ENCODE measurements at regions not wholly inside any gene's neighbourhood (a gene's known extent, or its start where the extent isn't known, plus 50 kb on each side); places are given as distances from the start of the nearest gene placed in this dataset.

GRCh38 chr9:82563094-82563493 lies 499.8 kb downstream of the RASEF start:
- ChIA-PET CTCF (interaction anchor here (0.6 to 0.7 kb wide), 2 partner anchors 205 to 399 kb away, joined by 3 to 4 read pairs; no protein-coding TSS in a partner anchor), POLR2A (no interaction called here)
- Histone ChIP-seq H3K27ac (ENCODE audit: extremely low read depth, low read depth, low read length) (no peak overlapping the region), H3K4me3 (ENCODE audit: low read depth, low read length) (no peak overlapping the region), H3K9me3 (ENCODE audit: control insufficient read depth, insufficient read depth, low read depth, low read length) (no peaks in the 10 kb centered on the region), H3K36me3 (ENCODE audit: control insufficient read depth in 2 of 2, insufficient read depth in 1 of 2, low read length in 2 of 2) (no peaks in the 10 kb centered on the region), H3K4me1 (ENCODE audit: control insufficient read depth, insufficient read depth, low read length) (no peaks in the 10 kb centered on the region)
- TF ChIP-seq ZFP3 (tag by site-specific recombination; IDR thresholded peaks at IDR 0.05; ENCODE audit: low read depth) (no peak), ZNF404 (tag by site-specific recombination; IDR thresholded peaks at IDR 0.05) (no peak), KLF17 (tag by site-specific recombination; IDR thresholded peaks at IDR 0.05) (no peak), ELK4 (IDR thresholded peaks at IDR 0.05; ENCODE audit: borderline replicate concordance, low read depth, low read length) (no peak), ZNF148 (tag by site-specific recombination; IDR thresholded peaks at IDR 0.05; ENCODE audit: borderline replicate concordance) (no peak), ZNF677 (tag by site-specific recombination; IDR thresholded peaks at IDR 0.05) (no peak), ZBTB48 (tag by site-specific recombination; IDR thresholded peaks at IDR 0.05) (no peak), SP3 (tag by site-specific recombination; IDR thresholded peaks at IDR 0.05) (no peak), ZNF248 (tag by site-specific recombination; IDR thresholded peaks at IDR 0.05) (no peak), ZNF530 (tag by site-specific recombination; IDR thresholded peaks at IDR 0.05; ENCODE audit: low read depth) (no peak), IKZF3 (tag by site-specific recombination; IDR thresholded peaks at IDR 0.05) (no peak), ZNF174 (tag by site-specific recombination; IDR thresholded peaks at IDR 0.05) (no peak), HOXD13 (CRISPR knock-in tag; IDR thresholded peaks at IDR 0.05; ENCODE audit: borderline replicate concordance) (no peak), ZBTB17 (tag by site-specific recombination; IDR thresholded peaks at IDR 0.05) (no peak), KLF9 (tag by site-specific recombination; IDR thresholded peaks at IDR 0.05; ENCODE audit: low read depth) (no peak), ZNF140 (tag by site-specific recombination; IDR thresholded peaks at IDR 0.05) (no peak), ZNF433 (tag by site-specific recombination; IDR thresholded peaks at IDR 0.05; ENCODE audit: low read depth) (no peak), SCRT2 (tag by site-specific recombination; IDR thresholded peaks at IDR 0.05) (no peak), ZNF629 (tag by site-specific recombination; IDR thresholded peaks at IDR 0.05) (no peak), ZBTB10 (tag by site-specific recombination; IDR thresholded peaks at IDR 0.05) (no peak)

GRCh38 chr9:82563841-82564240 lies 499.1 kb downstream of the RASEF start:
- Histone ChIP-seq H3K4me1 (ENCODE audit: control insufficient read depth, insufficient read depth, low read length) (no peaks in the 10 kb centered on the region), H3K9me3 (ENCODE audit: control insufficient read depth, insufficient read depth, low read depth, low read length) (no peaks in the 10 kb centered on the region), H3K36me3 (ENCODE audit: control insufficient read depth in 2 of 2, insufficient read depth in 1 of 2, low read length in 2 of 2) (no peaks in the 10 kb centered on the region), H3K27ac (ENCODE audit: extremely low read depth, low read depth, low read length) (no peak overlapping the region), H3K4me3 (ENCODE audit: low read depth, low read length) (no peak overlapping the region)
- POLR2A ChIA-PET: no interaction called here
- CTCF ChIA-PET: no interaction called here
- TF ChIP-seq ZNF18 (tag by site-specific recombination; IDR thresholded peaks at IDR 0.05) (no peak), ZNF362 (tag by site-specific recombination; IDR thresholded peaks at IDR 0.05) (no peak), ZNF157 (tag by site-specific recombination; IDR thresholded peaks at IDR 0.05) (no peak), ZNF610 (tag by site-specific recombination; IDR thresholded peaks at IDR 0.05; ENCODE audit: borderline replicate concordance) (no peak), ZIC2 (tag by site-specific recombination; IDR thresholded peaks at IDR 0.05) (no peak), ZFP69B (tag by site-specific recombination; IDR thresholded peaks at IDR 0.05) (no peak), HOXD13 (CRISPR knock-in tag; IDR thresholded peaks at IDR 0.05; ENCODE audit: borderline replicate concordance) (no peak)
